ENCODE measurements at regions not wholly inside any gene's neighbourhood (a gene's known extent, or its start where the extent isn't known, plus 50 kb on each side); places are given as distances from the start of the nearest gene placed in this dataset.

- peaks cover 7% of the 10 kb centered on the region for H3K9me3 Mint-ChIP-seq
- no peaks in the 10 kb centered on the region for H3K36me3 Mint-ChIP-seq
- no peak overlapping the region for H3K4me3 Mint-ChIP-seq
- no peaks in the 10 kb centered on the region for H3K27me3 Mint-ChIP-seq
- no peak for DNase-seq (ENCODE audit: extremely low spot score, unreplicated experiment)
- H3K4me1 Mint-ChIP-seq (ENCODE audit: unreplicated experiment), result peaks cover 5% of the 10 kb centered on the region
- TF ChIP-seq CTCF (conservative IDR thresholded peaks at IDR 0.05), result no peak
- no peak overlapping the region for H3K27ac Mint-ChIP-seq
Observed at GRCh38 chr2:21361957-21362486, 238.3 kb downstream of the TDRD15 start.

- H3K27me3 Mint-ChIP-seq, result no peaks in the 10 kb centered on the region
- DNase-seq (ENCODE audit: extremely low spot score, unreplicated experiment), result no peak
- TF ChIP-seq CTCF (conservative IDR thresholded peaks at IDR 0.05), result no peak
- H3K4me3 Mint-ChIP-seq, result no peak overlapping the region
- peaks cover 7% of the 10 kb centered on the region for H3K9me3 Mint-ChIP-seq
- H3K27ac Mint-ChIP-seq, result no peak overlapping the region
- H3K36me3 Mint-ChIP-seq, result no peaks in the 10 kb centered on the region
- H3K4me1 Mint-ChIP-seq (ENCODE audit: unreplicated experiment), result peaks cover 4% of the 10 kb centered on the region
Observed at GRCh38 chr2:21363364-21363763, 239.6 kb downstream of the TDRD15 start.

- no peak for DNase-seq (ENCODE audit: extremely low spot score, unreplicated experiment)
- peaks cover 7% of the 10 kb centered on the region for H3K9me3 Mint-ChIP-seq
- H3K27ac Mint-ChIP-seq, result no peak overlapping the region
- H3K36me3 Mint-ChIP-seq, result no peaks in the 10 kb centered on the region
- H3K27me3 Mint-ChIP-seq, result peaks cover 6% of the 10 kb centered on the region
- no peaks in the 10 kb centered on the region for H3K4me1 Mint-ChIP-seq (ENCODE audit: unreplicated experiment)
- no peak overlapping the region for H3K4me3 Mint-ChIP-seq
- TF ChIP-seq CTCF (conservative IDR thresholded peaks at IDR 0.05), result no peak
Observed at GRCh38 chr2:21367421-21367820, 243.7 kb downstream of the TDRD15 start.

GRCh38 chr2:21369787-21370186 is 246.0 kb downstream of the TDRD15 start:
- Mint-ChIP-seq H3K4me3 (no peak overlapping the region), H3K27me3 (peaks cover 6% of the 10 kb centered on the region), H3K4me1 (ENCODE audit: unreplicated experiment) (no peaks in the 10 kb centered on the region), H3K9me3 (no peaks in the 10 kb centered on the region), H3K36me3 (no peaks in the 10 kb centered on the region), H3K27ac (no peak overlapping the region)
- TF ChIP-seq CTCF (conservative IDR thresholded peaks at IDR 0.05), result no peak
- DNase-seq (ENCODE audit: extremely low spot score, unreplicated experiment), result no peak

- H3K27me3 Mint-ChIP-seq, result peaks cover 13% of the 10 kb centered on the region
- no peaks in the 10 kb centered on the region for H3K9me3 Mint-ChIP-seq
- no peak overlapping the region for H3K27ac Mint-ChIP-seq
- no peaks in the 10 kb centered on the region for H3K4me1 Mint-ChIP-seq (ENCODE audit: unreplicated experiment)
- H3K4me3 Mint-ChIP-seq, result no peak overlapping the region
- no peak for TF ChIP-seq CTCF (conservative IDR thresholded peaks at IDR 0.05)
- no peaks in the 10 kb centered on the region for H3K36me3 Mint-ChIP-seq
- DNase-seq (ENCODE audit: extremely low spot score, unreplicated experiment), result no peak
Observed at GRCh38 chr2:21371499-21372003, 247.8 kb downstream of the TDRD15 start.

- H3K9me3 Mint-ChIP-seq, result no peaks in the 10 kb centered on the region
- H3K27ac Mint-ChIP-seq, result no peak overlapping the region
- no peak overlapping the region for H3K4me3 Mint-ChIP-seq
- no peak for DNase-seq (ENCODE audit: extremely low spot score, unreplicated experiment)
- no peaks in the 10 kb centered on the region for H3K36me3 Mint-ChIP-seq
- no peaks in the 10 kb centered on the region for H3K4me1 Mint-ChIP-seq (ENCODE audit: unreplicated experiment)
- TF ChIP-seq CTCF (conservative IDR thresholded peaks at IDR 0.05), result peak; percentile 68
- H3K27me3 Mint-ChIP-seq, result peaks cover 14% of the 10 kb centered on the region
Observed at GRCh38 chr2:21372654-21373053, 248.9 kb downstream of the TDRD15 start.
